C4-2B (cell line): ENCODE measurements at regions not wholly inside any gene's neighbourhood (a gene's known extent, or its start where the extent isn't known, plus 50 kb on each side); places are given as distances from the start of the nearest gene placed in this dataset.

Source experiments
- CTCF ChIP-seq: fragments of 450-650 bp; conservative IDR thresholded peaks from 2 replicates; pipeline ENCODE4 v1.5.1; 2017; ENCODE audit warnings: mild to moderate bottlenecking
- ZFX ChIP-seq: fragments of 450-650 bp; IDR thresholded peaks from 2 replicates; pipeline ENCODE4 v1.6.1; 2017

DNA sequence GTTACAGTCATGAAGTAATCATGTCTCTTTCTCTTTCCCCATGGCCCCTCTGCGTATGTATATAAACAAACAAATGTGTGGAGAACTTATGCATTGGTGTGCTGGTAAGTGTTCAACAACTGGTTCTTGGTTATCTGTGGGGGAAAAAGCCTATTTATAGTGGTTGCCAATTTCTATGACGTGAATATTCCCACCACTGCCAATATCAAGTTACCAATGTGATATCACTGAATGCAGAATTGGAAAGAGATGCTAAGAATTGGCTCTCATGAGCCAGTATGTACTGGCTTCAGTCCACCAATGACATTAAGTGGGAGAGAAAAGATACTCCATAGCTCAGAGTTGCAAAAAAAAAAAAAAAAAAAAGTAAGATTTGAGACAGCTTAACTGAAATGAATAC, 399.7 kb downstream of the REEP3 start:
- TF ChIP-seq CTCF (no peak), ZFX (no peak)
